ENCODE measurements at regions not wholly inside any gene's neighbourhood (a gene's known extent, or its start where the extent isn't known, plus 50 kb on each side); places are given as distances from the start of the nearest gene placed in this dataset.

DNA sequence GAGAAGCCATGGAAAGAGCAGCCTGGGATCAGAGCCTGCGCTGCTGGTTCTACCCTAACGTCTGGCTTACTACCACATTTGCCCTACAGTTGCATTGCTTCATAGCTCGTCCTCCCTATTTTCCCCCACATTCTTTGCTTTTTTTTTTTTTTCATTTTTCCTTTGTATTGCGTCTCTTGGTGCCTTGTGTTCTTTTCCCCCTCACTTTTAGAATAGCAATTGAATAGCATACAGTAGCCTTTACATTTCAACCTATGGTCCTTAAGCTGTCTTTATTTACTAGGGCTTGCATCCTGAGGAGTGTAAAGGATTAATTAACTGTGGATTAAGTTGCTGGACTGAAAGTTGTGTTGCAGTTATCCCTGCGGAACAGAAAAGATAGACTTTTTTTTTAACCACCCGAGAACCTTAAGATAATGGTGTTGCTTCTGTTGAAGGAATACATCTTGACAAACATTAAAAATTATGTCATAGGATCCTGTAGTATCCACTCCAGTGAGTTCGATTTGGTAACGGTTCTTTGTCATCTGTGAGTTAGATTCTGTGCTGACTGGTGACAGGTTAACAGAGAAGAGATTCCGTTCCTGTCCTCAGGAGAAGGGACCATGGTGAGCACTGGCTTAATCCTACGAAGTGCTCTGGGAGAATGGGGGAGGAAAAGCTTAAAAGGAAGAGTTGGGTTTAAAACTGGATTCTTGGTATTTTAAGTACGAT lies 417.4 kb upstream of the NAALADL2 start:
- peak overlapping the region in 1 of 7 donors; percentile 30 for H3K27ac Mint-ChIP-seq
- Histone ChIP-seq H3K4me2 (replicated peaks; ENCODE audit: extremely low read depth, low read length, poor library complexity, severe bottlenecking) (peak overlapping the region; percentile 79), H3K9ac (ENCODE audit: insufficient read depth, low read length, poor library complexity, severe bottlenecking) (peak overlapping the region; percentile 71), H3K27ac (ENCODE audit: low read depth in 1 of 2, low read length in 2 of 2) (no peak overlapping the region), H3K79me2 (ENCODE audit: insufficient read depth, low read length) (no peaks in the 10 kb centered on the region), H3K27me3 (ENCODE audit: control insufficient read depth in 2 of 2, insufficient read depth in 2 of 2, low read length in 2 of 2) (peaks cover 15% of the 10 kb centered on the region in 2 donors), H3K36me3 (replicated peaks in 1 of 2; ENCODE audit: control insufficient read depth in 1 of 2, insufficient read depth in 2 of 2, low read length in 2 of 2) (no peaks in the 10 kb centered on the region), H2AFZ (ENCODE audit: insufficient read depth, low read depth, low read length, poor library complexity, severe bottlenecking) (peak overlapping the region; percentile 95), H3K4me3 (replicated peaks in 1 of 3; ENCODE audit: low read depth in 2 of 3, low read length in 3 of 3) (peak overlapping the region; percentile 52 to 79 (median 78)), H3K9me3 (replicated peaks in 1 of 2; ENCODE audit: control insufficient read depth in 1 of 2, insufficient read depth in 1 of 2, low read length in 2 of 2) (no peaks in the 10 kb centered on the region), H3K4me1 (ENCODE audit: control insufficient read depth in 1 of 2, insufficient read depth in 2 of 2, low read length in 2 of 2) (peaks cover 35 to 40% of the 10 kb centered on the region in 2 donors), H4K20me1 (ENCODE audit: insufficient read depth, low read length) (no peaks in the 10 kb centered on the region)
- peaks cover 0 to 5% of the 10 kb centered on the region in 2 donors for H3K36me3 Mint-ChIP-seq
- 0% methylated on average over 3 of the region's 11 CpGs for WGBS (ENCODE audit: insufficient coverage)
- DNase-seq = no peak
- peaks cover 27% of the 10 kb centered on the region for H3K4me1 Mint-ChIP-seq
- peaks cover 9 to 18% (median 14%) of the 10 kb centered on the region in 3 donors for H3K27me3 Mint-ChIP-seq (ENCODE audit: low read depth in 3 of 3)
- intact Hi-C loops (cut with micrococcal nuclease) = loop anchor here in 1 of 2 donors (10.0 kb wide), 1 partner anchor 107 kb away; no protein-coding TSS in a partner anchor
- H3K4me3 Mint-ChIP-seq = peak overlapping the region; percentile 83 to 92
- TF ChIP-seq, protein P1, sequence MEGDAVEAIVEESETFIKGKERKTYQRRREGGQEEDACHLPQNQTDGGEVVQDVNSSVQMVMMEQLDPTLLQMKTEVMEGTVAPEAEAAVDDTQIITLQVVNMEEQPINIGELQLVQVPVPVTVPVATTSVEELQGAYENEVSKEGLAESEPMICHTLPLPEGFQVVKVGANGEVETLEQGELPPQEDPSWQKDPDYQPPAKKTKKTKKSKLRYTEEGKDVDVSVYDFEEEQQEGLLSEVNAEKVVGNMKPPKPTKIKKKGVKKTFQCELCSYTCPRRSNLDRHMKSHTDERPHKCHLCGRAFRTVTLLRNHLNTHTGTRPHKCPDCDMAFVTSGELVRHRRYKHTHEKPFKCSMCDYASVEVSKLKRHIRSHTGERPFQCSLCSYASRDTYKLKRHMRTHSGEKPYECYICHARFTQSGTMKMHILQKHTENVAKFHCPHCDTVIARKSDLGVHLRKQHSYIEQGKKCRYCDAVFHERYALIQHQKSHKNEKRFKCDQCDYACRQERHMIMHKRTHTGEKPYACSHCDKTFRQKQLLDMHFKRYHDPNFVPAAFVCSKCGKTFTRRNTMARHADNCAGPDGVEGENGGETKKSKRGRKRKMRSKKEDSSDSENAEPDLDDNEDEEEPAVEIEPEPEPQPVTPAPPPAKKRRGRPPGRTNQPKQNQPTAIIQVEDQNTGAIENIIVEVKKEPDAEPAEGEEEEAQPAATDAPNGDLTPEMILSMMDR (IDR thresholded peaks at IDR 0.05) = no peak
- H3K9me3 Mint-ChIP-seq = peaks cover 0 to 8% (median 0%) of the 10 kb centered on the region in 7 donors

DNA sequence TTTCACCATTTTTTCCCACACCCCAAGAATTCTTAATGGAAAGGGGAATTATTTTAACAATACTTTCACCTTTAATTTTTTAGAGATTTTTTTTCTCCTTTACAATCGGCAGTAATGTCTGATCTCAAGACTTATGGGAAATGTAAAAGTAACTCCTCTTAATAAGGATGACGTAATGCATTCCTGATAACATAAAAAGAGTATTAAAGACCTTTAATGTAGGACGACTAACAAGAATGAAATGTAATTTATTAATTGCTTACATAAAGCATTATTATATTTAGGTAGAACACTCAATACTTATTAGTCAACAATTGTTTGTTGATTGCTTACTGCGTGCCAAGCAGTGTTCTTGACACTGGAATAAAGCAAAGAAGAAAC lies 416.8 kb upstream of the NAALADL2 start:
- no peak overlapping the region for H3K4me2 ChIP-seq (replicated peaks; ENCODE audit: extremely low read depth, low read length, poor library complexity, severe bottlenecking)
- TF ChIP-seq, protein P1 (IDR thresholded peaks at IDR 0.05) = no peak

More for the DNA sequence above, 416.8 kb upstream of the NAALADL2 start:
- Mint-ChIP-seq H3K27me3 (ENCODE audit: low read depth in 3 of 3) (peaks cover 9 to 18% (median 14%) of the 10 kb centered on the region in 3 donors), H3K27ac (no peak overlapping the region), H3K36me3 (peaks cover 0 to 5% of the 10 kb centered on the region in 2 donors), H3K4me1 (peaks cover 27% of the 10 kb centered on the region), H3K4me3 (peak overlapping the region in 1 of 2 donors; percentile 92), H3K9me3 (peaks cover 0 to 8% (median under 1%) of the 10 kb centered on the region in 7 donors)
- no peak overlapping the region for H2AFZ ChIP-seq (ENCODE audit: insufficient read depth, low read depth, low read length, poor library complexity, severe bottlenecking)
- intact Hi-C loops (cut with micrococcal nuclease) = loop anchor here in 1 of 2 donors (10.0 kb wide), 1 partner anchor 107 kb away; no protein-coding TSS in a partner anchor
- no peak overlapping the region for H3K9ac ChIP-seq (ENCODE audit: insufficient read depth, low read length, poor library complexity, severe bottlenecking)
- H3K36me3 ChIP-seq (replicated peaks in 1 of 2; ENCODE audit: control insufficient read depth in 1 of 2, insufficient read depth in 2 of 2, low read length in 2 of 2) = no peaks in the 10 kb centered on the region
- H3K79me2 ChIP-seq (ENCODE audit: insufficient read depth, low read length) = no peaks in the 10 kb centered on the region
- H3K9me3 ChIP-seq (replicated peaks in 1 of 2; ENCODE audit: control insufficient read depth in 1 of 2, insufficient read depth in 1 of 2, low read length in 2 of 2) = no peaks in the 10 kb centered on the region
- WGBS (ENCODE audit: insufficient coverage) = 100% methylated on average over 1 of the region's 4 CpGs
- H4K20me1 ChIP-seq (ENCODE audit: insufficient read depth, low read length) = no peaks in the 10 kb centered on the region
- peaks cover 15% of the 10 kb centered on the region in 2 donors for H3K27me3 ChIP-seq (ENCODE audit: control insufficient read depth in 2 of 2, insufficient read depth in 2 of 2, low read length in 2 of 2)
- peaks cover 35 to 40% of the 10 kb centered on the region in 2 donors for H3K4me1 ChIP-seq (ENCODE audit: control insufficient read depth in 1 of 2, insufficient read depth in 2 of 2, low read length in 2 of 2)
- H3K27ac ChIP-seq (ENCODE audit: low read depth in 1 of 2, low read length in 2 of 2) = no peak overlapping the region
- DNase-seq = no peak
- H3K4me3 ChIP-seq (replicated peaks in 1 of 3; ENCODE audit: low read depth in 2 of 3, low read length in 3 of 3) = no peak overlapping the region
